BJ (cell line): ENCODE measurements at regions not wholly inside any gene's neighbourhood (a gene's known extent, or its start where the extent isn't known, plus 50 kb on each side); places are given as distances from the start of the nearest gene placed in this dataset.

Source experiments
- CTCF ChIA-PET: fragments of 350-600 bp; formaldehyde crosslinking; extraction: SDS; loops from one replicate; lab custom pipeline; 2021; ENCODE audit warnings: antibody characterized with exemption, inconsistent platforms; lab: Yijun Ruan, JAX
- POLR2A ChIA-PET: fragments of 300-600 bp; sonication (Branson Sonifier 250); formaldehyde crosslinking; extraction: SDS; loops from one replicate; lab custom pipeline; 2021; ENCODE audit warnings: antibody characterized with exemption; lab: Charles Lee
- DNase-seq: peaks from one replicate; pipeline ENCODE4 v3.0.0-alpha.2; 2011; ENCODE audit warnings: low read depth
- H3K27me3 ChIP-seq: 2 replicates; pipeline ENCODE4 v1.6.0; 2011; ENCODE audit warnings: low read length; ENCODE audit not compliant: control insufficient read depth, insufficient read depth
- H3K36me3 ChIP-seq: 2 replicates; pipeline ENCODE4 v1.5.1; 2011; ENCODE audit warnings: low read length; ENCODE audit not compliant: control insufficient read depth, insufficient read depth
- H3K4me3 ChIP-seq: 2 replicates; pipeline ENCODE4 v1.5.1; 2011; ENCODE audit warnings: low read depth, mild to moderate bottlenecking, control low read depth, low read length
- TF ChIP-seq, protein P1 (sequence below): IDR thresholded peaks from 2 replicates; pipeline ENCODE4 v1.5.1; 2011; ENCODE audit warnings: low read depth, mild to moderate bottlenecking, control low read depth, inconsistent platforms, low read length, moderate library complexity; ENCODE audit not compliant: insufficient read depth

DNA sequence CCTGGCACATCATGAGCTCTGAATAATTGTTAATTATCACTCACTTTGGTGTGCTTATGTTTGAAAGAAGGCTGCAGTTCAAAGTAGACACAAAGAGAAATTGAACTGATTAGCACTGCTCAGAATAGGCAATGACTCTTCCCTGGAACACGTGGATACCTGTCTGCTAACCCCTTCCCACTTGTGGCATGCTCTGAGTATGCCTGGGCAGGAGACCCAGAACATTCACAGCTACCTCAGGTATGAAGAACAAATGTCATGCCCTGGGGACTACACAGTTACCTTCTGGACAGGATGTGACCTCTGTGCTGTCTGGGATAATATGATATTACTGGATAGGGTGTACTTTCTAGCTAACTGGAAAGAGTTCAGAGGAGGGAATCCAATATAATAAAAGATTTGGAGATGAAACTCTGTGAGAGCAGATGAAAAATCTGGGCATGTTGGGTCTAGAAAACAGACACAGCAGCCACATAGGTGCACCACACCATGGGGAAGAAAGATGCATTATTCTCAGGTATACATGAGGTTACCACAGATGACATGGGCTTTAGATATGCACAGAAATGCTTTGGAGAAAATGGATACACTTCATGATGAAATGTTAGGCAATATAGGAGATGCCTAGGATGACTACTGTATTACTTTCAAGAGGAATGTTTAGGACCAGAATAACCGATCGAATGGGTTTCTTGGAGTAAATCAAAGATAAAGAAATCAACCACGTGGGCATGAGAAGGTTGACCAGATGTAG lies 324.2 kb upstream of the PREP start:
- CTCF ChIA-PET: interaction anchor here (1.0 kb wide), 1 partner anchor 242 kb away, joined by 4 read pairs; no protein-coding TSS in a partner anchor
- H3K4me3 ChIP-seq: no peak overlapping the region
- TF ChIP-seq, protein P1, sequence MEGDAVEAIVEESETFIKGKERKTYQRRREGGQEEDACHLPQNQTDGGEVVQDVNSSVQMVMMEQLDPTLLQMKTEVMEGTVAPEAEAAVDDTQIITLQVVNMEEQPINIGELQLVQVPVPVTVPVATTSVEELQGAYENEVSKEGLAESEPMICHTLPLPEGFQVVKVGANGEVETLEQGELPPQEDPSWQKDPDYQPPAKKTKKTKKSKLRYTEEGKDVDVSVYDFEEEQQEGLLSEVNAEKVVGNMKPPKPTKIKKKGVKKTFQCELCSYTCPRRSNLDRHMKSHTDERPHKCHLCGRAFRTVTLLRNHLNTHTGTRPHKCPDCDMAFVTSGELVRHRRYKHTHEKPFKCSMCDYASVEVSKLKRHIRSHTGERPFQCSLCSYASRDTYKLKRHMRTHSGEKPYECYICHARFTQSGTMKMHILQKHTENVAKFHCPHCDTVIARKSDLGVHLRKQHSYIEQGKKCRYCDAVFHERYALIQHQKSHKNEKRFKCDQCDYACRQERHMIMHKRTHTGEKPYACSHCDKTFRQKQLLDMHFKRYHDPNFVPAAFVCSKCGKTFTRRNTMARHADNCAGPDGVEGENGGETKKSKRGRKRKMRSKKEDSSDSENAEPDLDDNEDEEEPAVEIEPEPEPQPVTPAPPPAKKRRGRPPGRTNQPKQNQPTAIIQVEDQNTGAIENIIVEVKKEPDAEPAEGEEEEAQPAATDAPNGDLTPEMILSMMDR: no peak
- POLR2A ChIA-PET: interaction anchor here (0.5 kb wide), 1 partner anchor 18 kb away, joined by 3 read pairs; no protein-coding TSS in a partner anchor
- H3K36me3 ChIP-seq: no peaks in the 10 kb centered on the region
- H3K27me3 ChIP-seq: no peaks in the 10 kb centered on the region
- DNase-seq: no peak

DNA sequence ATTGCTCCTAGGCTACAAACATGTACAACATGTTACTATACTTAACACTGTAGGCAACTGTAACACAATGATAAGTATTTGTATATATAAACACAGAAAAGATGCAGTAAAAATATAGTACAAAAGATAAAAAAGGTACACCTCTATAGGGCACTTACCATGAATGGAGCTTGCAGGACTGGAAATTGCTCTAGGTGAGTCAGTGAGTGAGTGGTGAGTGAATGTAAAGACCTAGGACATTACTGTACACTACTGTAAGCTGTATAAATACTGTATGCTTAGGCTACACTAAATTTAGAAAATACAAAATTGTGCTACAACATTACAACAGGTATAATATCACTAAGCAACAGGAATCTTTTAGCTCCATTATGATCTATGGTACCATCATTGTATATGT lies 312.0 kb upstream of the PREP start:
- Histone ChIP-seq H3K27me3 (no peaks in the 10 kb centered on the region), H3K36me3 (no peaks in the 10 kb centered on the region), H3K4me3 (no peak overlapping the region)
- POLR2A ChIA-PET: no interaction called here
- TF ChIP-seq, protein P1: no peak
- CTCF ChIA-PET: interaction anchor here (0.8 kb wide), 1 partner anchor 10 kb away, joined by 3 read pairs; no protein-coding TSS in a partner anchor
- DNase-seq: no peak

- ChIA-PET CTCF (interaction anchor here (1.2 kb wide), 1 partner anchor 21 kb away, joined by 3 read pairs; no protein-coding TSS in a partner anchor), POLR2A (no interaction called here)
- TF ChIP-seq, protein P1: no peak
- H3K27me3 ChIP-seq: no peaks in the 10 kb centered on the region
- no peaks in the 10 kb centered on the region for H3K36me3 ChIP-seq
- no peak overlapping the region for H3K4me3 ChIP-seq
- no peak for DNase-seq
Observed at GRCh38 chr6:105713474-105714118, 310.7 kb upstream of the PREP start.

DNA sequence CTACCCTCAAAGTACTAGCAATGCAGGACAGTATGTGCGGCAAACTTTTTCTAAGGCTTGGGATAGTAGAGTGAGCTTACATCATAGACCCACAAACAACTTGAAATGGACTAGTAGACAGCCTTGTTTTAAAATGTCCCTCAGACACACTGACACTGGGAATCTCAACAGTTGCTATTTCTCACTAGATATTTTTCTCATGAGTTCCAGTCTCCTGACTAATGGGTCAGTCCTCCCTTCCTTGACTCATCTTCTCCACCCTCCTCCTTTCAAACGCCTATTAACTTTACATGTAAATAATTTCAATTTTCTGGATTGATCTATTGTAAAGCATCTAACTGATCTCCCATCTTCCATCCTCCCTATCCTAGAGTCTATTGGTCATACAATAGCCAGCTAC lies 308.3 kb upstream of the PREP start:
- TF ChIP-seq, protein P1: no peak
- no peaks in the 10 kb centered on the region for H3K36me3 ChIP-seq
- DNase-seq: no peak
- CTCF ChIA-PET: interaction anchor here (0.7 kb wide), 1 partner anchor 313 kb away, joined by 3 read pairs; no protein-coding TSS in a partner anchor
- no peaks in the 10 kb centered on the region for H3K27me3 ChIP-seq
- H3K4me3 ChIP-seq: no peak overlapping the region
- POLR2A ChIA-PET: no interaction called here

DNA sequence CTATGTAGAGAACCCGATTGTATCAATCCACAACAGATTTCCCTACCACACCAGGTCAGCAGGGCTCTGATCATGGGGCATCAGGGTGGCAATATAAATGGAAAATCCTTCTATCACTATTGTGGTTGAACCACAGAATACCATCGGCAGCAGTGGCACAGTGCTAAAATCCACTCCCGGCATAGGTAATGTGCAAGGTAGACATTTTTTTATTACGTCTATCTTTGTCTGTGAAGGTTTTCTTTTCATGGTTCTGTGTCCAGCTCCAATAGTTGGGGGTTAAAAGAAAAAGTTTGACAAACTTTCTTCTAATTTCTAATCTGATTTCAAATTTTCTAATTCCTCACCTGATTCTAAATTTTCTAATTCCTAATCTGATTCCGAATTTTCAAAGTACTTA lies 302.7 kb upstream of the PREP start:
- ChIA-PET CTCF (interaction anchor here (0.6 kb wide), 1 partner anchor 16 kb away, joined by 3 read pairs; no protein-coding TSS in a partner anchor), POLR2A (no interaction called here)
- TF ChIP-seq, protein P1: no peak
- H3K4me3 ChIP-seq: no peak overlapping the region
- no peak for DNase-seq
- H3K27me3 ChIP-seq: no peaks in the 10 kb centered on the region
- H3K36me3 ChIP-seq: no peaks in the 10 kb centered on the region
